ENCODE measurements at regions not wholly inside any gene's neighbourhood (a gene's known extent, or its start where the extent isn't known, plus 50 kb on each side); places are given as distances from the start of the nearest gene placed in this dataset.
"Not testable (repeated sequence)": the region's sequence is repeated elsewhere in the genome, so short reads cannot be mapped to it uniquely, and the experiment has no call there.

DNA sequence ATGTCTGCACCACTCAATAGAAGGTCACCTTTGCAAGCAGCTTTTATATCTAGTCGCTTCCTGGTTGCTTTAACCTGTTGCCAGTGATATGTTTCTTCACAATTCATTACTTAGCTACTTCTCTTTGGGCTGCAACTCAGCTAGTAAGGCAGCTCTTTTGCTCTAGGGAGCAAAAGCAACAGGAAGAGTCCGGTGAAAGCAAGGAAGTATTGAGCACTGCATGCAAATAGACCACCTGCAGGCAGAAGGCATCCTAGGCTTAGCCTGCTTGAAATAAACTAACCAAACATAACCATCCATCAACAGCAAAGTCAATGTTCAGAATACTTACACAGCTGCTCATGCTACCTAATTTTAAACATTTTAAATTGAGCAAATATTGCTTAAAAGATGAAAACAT lies 529.2 kb upstream of the LINC00305 start:
- Histone ChIP-seq H3K36me3 (ENCODE audit: low read depth) (no peaks in the 10 kb centered on the region), H3F3A (ENCODE audit: insufficient read depth, low read depth) (no peaks in the 10 kb centered on the region), H3K9me3 (ENCODE audit: insufficient read depth, low read depth) (no peaks in the 10 kb centered on the region), H3K27me3 (ENCODE audit: insufficient read depth, low read depth) (no peaks in the 10 kb centered on the region), H3K4me1 (replicated peaks; ENCODE audit: insufficient read depth) (no peaks in the 10 kb centered on the region), H4K20me1 (ENCODE audit: insufficient read depth) (no peaks in the 10 kb centered on the region), H3K9me2 (ENCODE audit: insufficient read depth) (no peaks in the 10 kb centered on the region; the same call in 1 of the 2 replicates), H3K4me2 (no peak overlapping the region), H2AFZ (no peak overlapping the region), H3K4me3 (no peak overlapping the region), H3K79me2 (ENCODE audit: low read depth) (no peaks in the 10 kb centered on the region), H3K27ac (no peak overlapping the region)
- DNase-seq, result no peak
- no peak for TF ChIP-seq EZH2 (IDR thresholded peaks at IDR 0.05; ENCODE audit: low read depth)
- TF ChIP-seq, protein P1, sequence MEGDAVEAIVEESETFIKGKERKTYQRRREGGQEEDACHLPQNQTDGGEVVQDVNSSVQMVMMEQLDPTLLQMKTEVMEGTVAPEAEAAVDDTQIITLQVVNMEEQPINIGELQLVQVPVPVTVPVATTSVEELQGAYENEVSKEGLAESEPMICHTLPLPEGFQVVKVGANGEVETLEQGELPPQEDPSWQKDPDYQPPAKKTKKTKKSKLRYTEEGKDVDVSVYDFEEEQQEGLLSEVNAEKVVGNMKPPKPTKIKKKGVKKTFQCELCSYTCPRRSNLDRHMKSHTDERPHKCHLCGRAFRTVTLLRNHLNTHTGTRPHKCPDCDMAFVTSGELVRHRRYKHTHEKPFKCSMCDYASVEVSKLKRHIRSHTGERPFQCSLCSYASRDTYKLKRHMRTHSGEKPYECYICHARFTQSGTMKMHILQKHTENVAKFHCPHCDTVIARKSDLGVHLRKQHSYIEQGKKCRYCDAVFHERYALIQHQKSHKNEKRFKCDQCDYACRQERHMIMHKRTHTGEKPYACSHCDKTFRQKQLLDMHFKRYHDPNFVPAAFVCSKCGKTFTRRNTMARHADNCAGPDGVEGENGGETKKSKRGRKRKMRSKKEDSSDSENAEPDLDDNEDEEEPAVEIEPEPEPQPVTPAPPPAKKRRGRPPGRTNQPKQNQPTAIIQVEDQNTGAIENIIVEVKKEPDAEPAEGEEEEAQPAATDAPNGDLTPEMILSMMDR (conservative IDR thresholded peaks at IDR 0.05), result no peak
- BruUV-seq (replicated peaks), result no TSS peak
- CTCF ChIA-PET, result no interaction called here
- intact Hi-C loops (cut with micrococcal nuclease; ENCODE audit: unreplicated experiment), result no loop called here
- POLR2A ChIA-PET (ENCODE audit: unreplicated experiment), result no interaction called here

DNA sequence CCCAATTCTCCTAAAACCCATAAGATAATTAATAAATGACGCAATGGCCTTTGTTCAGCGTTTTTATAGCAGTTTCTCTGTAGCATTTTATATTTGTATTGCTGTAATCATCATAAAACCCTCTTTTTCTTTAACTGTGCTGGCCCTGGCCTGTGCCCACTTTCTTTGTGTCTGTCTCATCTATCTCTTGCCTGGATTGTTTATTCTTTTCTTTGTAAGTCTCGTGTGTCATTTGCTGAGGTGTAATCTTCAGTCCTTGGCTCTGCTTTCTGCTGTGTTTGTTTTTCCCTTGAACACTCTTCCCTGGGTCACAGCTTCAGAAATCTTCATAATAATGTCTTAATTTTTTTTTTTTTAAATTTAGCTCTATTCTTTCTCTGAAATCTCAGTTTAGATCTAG lies 525.8 kb upstream of the LINC00305 start:
- intact Hi-C loops (cut with micrococcal nuclease; ENCODE audit: unreplicated experiment), result no loop called here
- H3K79me2 ChIP-seq (ENCODE audit: low read depth), result no peaks in the 10 kb centered on the region
- no peak overlapping the region for H3K27ac ChIP-seq
- no peaks in the 10 kb centered on the region for H4K20me1 ChIP-seq (ENCODE audit: insufficient read depth)
- H3K9me2 ChIP-seq (ENCODE audit: insufficient read depth), result no peaks in the 10 kb centered on the region; the same call in 1 of the 2 replicates
- no peaks in the 10 kb centered on the region for H3F3A ChIP-seq (ENCODE audit: insufficient read depth, low read depth)
- no TSS peak for BruUV-seq (replicated peaks)
- TF ChIP-seq, protein P1 (conservative IDR thresholded peaks at IDR 0.05), result no peak
- TF ChIP-seq EZH2 (IDR thresholded peaks at IDR 0.05; ENCODE audit: low read depth), result no peak
- H3K4me2 ChIP-seq, result no peak overlapping the region
- ChIA-PET POLR2A (ENCODE audit: unreplicated experiment) (no interaction called here), CTCF (no interaction called here)
- no peaks in the 10 kb centered on the region for H3K27me3 ChIP-seq (ENCODE audit: insufficient read depth, low read depth)
- H3K36me3 ChIP-seq (ENCODE audit: low read depth), result no peaks in the 10 kb centered on the region
- H3K9me3 ChIP-seq (ENCODE audit: insufficient read depth, low read depth), result no peaks in the 10 kb centered on the region
- H3K4me3 ChIP-seq, result no peak overlapping the region
- no peak for DNase-seq
- H3K4me1 ChIP-seq (replicated peaks; ENCODE audit: insufficient read depth), result no peaks in the 10 kb centered on the region
- H2AFZ ChIP-seq, result no peak overlapping the region

DNA sequence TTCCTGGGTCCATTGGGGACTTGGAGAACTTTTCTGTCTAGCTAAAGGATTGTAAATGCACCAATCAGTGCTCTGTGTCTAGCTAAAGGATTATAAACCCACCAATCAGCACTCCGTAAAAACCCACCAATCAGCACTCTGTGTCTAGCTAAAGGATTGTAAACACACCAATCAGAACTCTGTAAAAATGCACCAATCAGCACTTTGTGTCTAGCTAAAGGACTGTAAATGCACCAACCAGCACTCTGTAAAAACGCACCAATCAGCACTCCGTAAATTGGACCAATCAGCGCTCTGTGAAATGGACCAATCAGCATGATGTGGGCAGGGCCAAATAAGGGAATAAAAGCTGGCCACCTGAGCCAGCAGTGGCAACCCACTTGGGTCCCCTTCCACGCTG lies 522.4 kb upstream of the LINC00305 start:
- POLR2A ChIA-PET (ENCODE audit: unreplicated experiment), result not testable (repeated sequence)

DNA sequence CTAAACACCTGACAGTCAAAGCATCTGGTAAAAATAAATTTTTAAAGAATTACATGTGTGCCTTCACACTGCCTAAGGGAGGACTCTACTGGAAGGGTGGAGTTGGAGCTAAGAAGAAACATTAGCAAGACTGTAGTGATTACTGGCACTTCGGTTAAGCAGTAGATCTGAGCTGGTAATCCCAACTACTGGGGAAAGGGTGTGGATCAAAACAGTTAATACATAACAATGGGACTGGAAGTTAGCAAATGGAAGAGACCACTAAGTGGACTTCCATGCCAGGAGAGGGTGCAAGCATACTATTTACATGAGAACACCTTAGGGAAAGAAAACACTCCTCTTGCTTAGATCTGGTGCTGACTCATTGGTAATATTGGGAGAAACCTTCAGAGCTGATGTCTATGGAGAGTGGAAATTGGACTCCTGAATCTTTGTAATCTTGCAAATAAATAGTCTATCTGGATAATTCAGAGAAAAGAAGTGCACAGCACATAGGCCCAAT lies 519.6 kb upstream of the LINC00305 start:
- no peaks in the 10 kb centered on the region for H3K9me2 ChIP-seq (ENCODE audit: insufficient read depth)
- DNase-seq, result no peak
- no peak overlapping the region for H3K4me3 ChIP-seq
- TF ChIP-seq, protein P1 (conservative IDR thresholded peaks at IDR 0.05), result no peak
- no peak for TF ChIP-seq EZH2 (IDR thresholded peaks at IDR 0.05; ENCODE audit: low read depth)
- no TSS peak for BruUV-seq (replicated peaks)
- ChIA-PET CTCF (no interaction called here), POLR2A (ENCODE audit: unreplicated experiment) (no interaction called here)
- H2AFZ ChIP-seq, result no peak overlapping the region
- H3K79me2 ChIP-seq (ENCODE audit: low read depth), result no peaks in the 10 kb centered on the region
- no peak overlapping the region for H3K27ac ChIP-seq
- H4K20me1 ChIP-seq (ENCODE audit: insufficient read depth), result no peaks in the 10 kb centered on the region
- H3K4me2 ChIP-seq, result no peak overlapping the region
- no peaks in the 10 kb centered on the region for H3F3A ChIP-seq (ENCODE audit: insufficient read depth, low read depth)
- H3K4me1 ChIP-seq (replicated peaks; ENCODE audit: insufficient read depth), result no peaks in the 10 kb centered on the region
- no peaks in the 10 kb centered on the region for H3K27me3 ChIP-seq (ENCODE audit: insufficient read depth, low read depth)
- H3K9me3 ChIP-seq (ENCODE audit: insufficient read depth, low read depth), result no peaks in the 10 kb centered on the region
- no peaks in the 10 kb centered on the region for H3K36me3 ChIP-seq (ENCODE audit: low read depth)
- intact Hi-C loops (cut with micrococcal nuclease; ENCODE audit: unreplicated experiment), result no loop called here

More for the DNA sequence above, 522.4 kb upstream of the LINC00305 start:
- H3K27me3 ChIP-seq (ENCODE audit: insufficient read depth, low read depth); intact Hi-C loops (cut with micrococcal nuclease; ENCODE audit: unreplicated experiment); H3K9me2 ChIP-seq (ENCODE audit: insufficient read depth); H2AFZ ChIP-seq; H3K36me3 ChIP-seq (ENCODE audit: low read depth); H3K4me1 ChIP-seq (replicated peaks; ENCODE audit: insufficient read depth); H3K4me2 ChIP-seq; H3K79me2 ChIP-seq (ENCODE audit: low read depth); BruUV-seq (replicated peaks); H3K27ac ChIP-seq; H4K20me1 ChIP-seq (ENCODE audit: insufficient read depth); DNase-seq; H3K4me3 ChIP-seq; H3K9me3 ChIP-seq (ENCODE audit: insufficient read depth, low read depth); CTCF ChIA-PET; H3F3A ChIP-seq (ENCODE audit: insufficient read depth, low read depth): not testable (repeated sequence)

Data from PC-9 (cell line).